SIG-M5 treated with dmso at 0.1 percent for 504 hours (cell line): ENCODE measurements at regions not wholly inside any gene's neighbourhood (a gene's known extent, or its start where the extent isn't known, plus 50 kb on each side); places are given as distances from the start of the nearest gene placed in this dataset.

Source experiments
- DNase-seq: peaks from one replicate; lab custom pipeline; 2025; ENCODE audit not compliant: unreplicated experiment; lab: John Stamatoyannopoulos, UW

GRCh38 chr13:59464926-59465325 lies 698.8 kb downstream of the DIAPH3 start:
- no peak for DNase-seq

- DNase-seq = no peak
These were observed 695.3 kb downstream of the DIAPH3 start for GRCh38 chr13:59468396-59468795.

- peak; percentile 21 for DNase-seq
These were observed 692.6 kb downstream of the DIAPH3 start for GRCh38 chr13:59471106-59471505.

- DNase-seq = no peak
These were observed 691.6 kb downstream of the DIAPH3 start for GRCh38 chr13:59472134-59472533.

GRCh38 chr13:59474696-59475095 lies 689.0 kb downstream of the DIAPH3 start:
- no peak for DNase-seq

- DNase-seq = no peak
These were observed 687.8 kb downstream of the DIAPH3 start for GRCh38 chr13:59475911-59476310.

GRCh38 chr13:59476366-59476765 lies 687.4 kb downstream of the DIAPH3 start:
- DNase-seq = no peak

- no peak for DNase-seq
These were observed 686.7 kb downstream of the DIAPH3 start for GRCh38 chr13:59477011-59477410.

- no peak for DNase-seq
These were observed 684.8 kb downstream of the DIAPH3 start for GRCh38 chr13:59478908-59479307.

- no peak for DNase-seq
These were observed 684.1 kb downstream of the DIAPH3 start for GRCh38 chr13:59479629-59480028.

GRCh38 chr13:59480396-59481259 lies 683.1 kb downstream of the DIAPH3 start:
- no peak for DNase-seq

- no peak for DNase-seq
These were observed 680.1 kb downstream of the DIAPH3 start for GRCh38 chr13:59483501-59484145.

GRCh38 chr13:59487883-59488282 lies 675.8 kb downstream of the DIAPH3 start:
- DNase-seq = no peak

- DNase-seq = no peak
These were observed 675.3 kb downstream of the DIAPH3 start for GRCh38 chr13:59488436-59488835.

GRCh38 chr13:59490651-59491050 lies 673.1 kb downstream of the DIAPH3 start:
- DNase-seq = no peak

GRCh38 chr13:59492030-59492636 lies 671.6 kb downstream of the DIAPH3 start:
- no peak for DNase-seq

GRCh38 chr13:59493436-59493965 lies 670.2 kb downstream of the DIAPH3 start:
- DNase-seq = no peak

- DNase-seq = no peak
These were observed 669.6 kb downstream of the DIAPH3 start for GRCh38 chr13:59494151-59494550.

- DNase-seq = no peak
These were observed 669.2 kb downstream of the DIAPH3 start for GRCh38 chr13:59494560-59494970.

GRCh38 chr13:59495299-59495698 lies 668.4 kb downstream of the DIAPH3 start:
- no peak for DNase-seq

GRCh38 chr13:59495936-59496512 lies 667.7 kb downstream of the DIAPH3 start:
- DNase-seq = no peak
